NT2/D1 (cell line): ENCODE measurements at regions not wholly inside any gene's neighbourhood (a gene's known extent, or its start where the extent isn't known, plus 50 kb on each side); places are given as distances from the start of the nearest gene placed in this dataset.
A peak's percentile ranks its signal among the peaks of the same experiment; 100 is the strongest.

Experiments used
- DNase-seq: peaks from one replicate; pipeline ENCODE4 v3.0.0-alpha.2; 2011; ENCODE audit warnings: low read depth, low spot score
- H3K27me3 ChIP-seq: 2 replicates; pipeline ENCODE4 v1.6.0; 2011; ENCODE audit warnings: mild to moderate bottlenecking; ENCODE audit not compliant: insufficient read length, insufficient read depth
- H3K36me3 ChIP-seq: 2 replicates; pipeline ENCODE4 v1.6.1; 2011; ENCODE audit warnings: mild to moderate bottlenecking, low read length, mixed read lengths; ENCODE audit not compliant: insufficient read depth, insufficient read length
- H3K4me1 ChIP-seq: 2 replicates; pipeline ENCODE4 v1.5.1; 2011; ENCODE audit not compliant: insufficient read depth, insufficient read length
- H3K4me3 ChIP-seq: 2 replicates; pipeline ENCODE4 v1.5.1; 2011; ENCODE audit warnings: low read depth; ENCODE audit not compliant: insufficient read length
- H3K9ac ChIP-seq: 2 replicates; pipeline ENCODE4 v1.6.0; 2011; ENCODE audit warnings: low read depth; ENCODE audit not compliant: insufficient read length
- H3K9me3 ChIP-seq: 2 replicates; pipeline ENCODE4 v1.5.1; 2011; ENCODE audit warnings: mild to moderate bottlenecking, low read length; ENCODE audit not compliant: insufficient read depth
- SUZ12 ChIP-seq: IDR thresholded peaks from 2 replicates; pipeline ENCODE4 v1.6.1; 2011; ENCODE audit not compliant: insufficient read length, insufficient read depth; ENCODE audit errors: extremely low read depth
- YY1 ChIP-seq: IDR thresholded peaks from 2 replicates; pipeline ENCODE4 v1.6.1; 2011; ENCODE audit not compliant: insufficient read length, insufficient read depth
- ZNF274 ChIP-seq: IDR thresholded peaks from 2 replicates; pipeline ENCODE4 v1.6.1; 2011; ENCODE audit warnings: mild to moderate bottlenecking, low read depth, low read length

- H3K27me3 ChIP-seq = peaks cover 7% of the 10 kb centered on the region
- H3K36me3 ChIP-seq = no peaks in the 10 kb centered on the region
- no peak for TF ChIP-seq ZNF274
- no peak for TF ChIP-seq SUZ12
- no peak for TF ChIP-seq YY1
- peaks cover 32% of the 10 kb centered on the region for H3K4me1 ChIP-seq
- peaks cover under 1% of the 10 kb centered on the region; the same call in 1 of the 2 replicates for H3K9me3 ChIP-seq
- peak overlapping the region; percentile 45 for H3K9ac ChIP-seq
- no peak overlapping the region for H3K4me3 ChIP-seq
- no peak for DNase-seq
Measured at GRCh38 chr16:85395207-85395912, 217.8 kb upstream of the GSE1 start.

- Histone ChIP-seq H3K27me3 (peaks cover 7% of the 10 kb centered on the region), H3K4me1 (peaks cover 32% of the 10 kb centered on the region), H3K36me3 (no peaks in the 10 kb centered on the region), H3K9me3 (peaks cover 7% of the 10 kb centered on the region; the same call in 1 of the 2 replicates), H3K9ac (peak overlapping the region; percentile 34), H3K4me3 (no peak overlapping the region)
- DNase-seq = no peak
- TF ChIP-seq SUZ12 = no peak
Measured at GRCh38 chr16:85395913-85396878, 216.9 kb upstream of the GSE1 start.

- H3K9me3 ChIP-seq = peaks cover 7% of the 10 kb centered on the region; the same call in 1 of the 2 replicates
- peaks cover 38% of the 10 kb centered on the region for H3K4me1 ChIP-seq
- DNase-seq = no peak
- H3K9ac ChIP-seq = no peak overlapping the region
- no peaks in the 10 kb centered on the region for H3K36me3 ChIP-seq
- TF ChIP-seq SUZ12 (no peak), YY1 (no peak), ZNF274 (no peak)
- H3K4me3 ChIP-seq = no peak overlapping the region
- peaks cover 7% of the 10 kb centered on the region for H3K27me3 ChIP-seq
Measured at GRCh38 chr16:85396879-85397871, 215.9 kb upstream of the GSE1 start.

- Histone ChIP-seq H3K4me3 (no peak overlapping the region), H3K9ac (no peak overlapping the region), H3K9me3 (peaks cover 7% of the 10 kb centered on the region; the same call in 1 of the 2 replicates), H3K27me3 (peaks cover 7% of the 10 kb centered on the region), H3K36me3 (no peaks in the 10 kb centered on the region), H3K4me1 (peaks cover 46% of the 10 kb centered on the region)
- DNase-seq = no peak
- TF ChIP-seq ZNF274 (no peak), SUZ12 (no peak), YY1 (no peak)
Measured at GRCh38 chr16:85398050-85398451, 215.1 kb upstream of the GSE1 start.

GRCh38 chr16:85398688-85399582 is 214.2 kb upstream of the GSE1 start:
- DNase-seq = no peak
- H3K4me1 ChIP-seq = peaks cover 48% of the 10 kb centered on the region
- H3K27me3 ChIP-seq = peaks cover 7% of the 10 kb centered on the region
- no peak overlapping the region for H3K9ac ChIP-seq
- H3K36me3 ChIP-seq = no peaks in the 10 kb centered on the region
- H3K9me3 ChIP-seq = peaks cover 7% of the 10 kb centered on the region; the same call in 1 of the 2 replicates
- no peak overlapping the region for H3K4me3 ChIP-seq
- no peak for TF ChIP-seq ZNF274
